ENCODE measurements at regions not wholly inside any gene's neighbourhood (a gene's known extent, or its start where the extent isn't known, plus 50 kb on each side); places are given as distances from the start of the nearest gene placed in this dataset.

DNA sequence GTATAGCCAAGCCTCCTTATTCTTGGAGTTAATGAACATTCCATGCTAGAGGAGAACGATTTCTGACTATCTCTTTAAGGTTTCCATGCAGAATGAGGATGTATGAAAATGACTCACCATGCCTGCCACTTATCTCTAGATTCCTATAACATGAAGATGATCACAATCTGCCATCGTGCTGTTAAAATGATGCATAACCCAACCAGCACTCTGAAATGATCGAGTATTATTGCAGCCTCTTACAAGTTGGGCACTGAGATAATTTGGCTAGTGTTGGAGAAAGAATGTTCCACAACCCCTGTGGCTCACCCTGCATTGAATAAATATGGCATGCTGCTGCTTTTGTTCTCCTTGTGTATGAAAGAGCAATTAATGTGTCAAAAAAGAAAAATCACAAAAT is 1143.6 kb upstream of the WWC1 start:
- WGBS, 4 donors, result 51 to 65% (median 62%) methylated on average over 3 of the region's 3 CpGs

DNA sequence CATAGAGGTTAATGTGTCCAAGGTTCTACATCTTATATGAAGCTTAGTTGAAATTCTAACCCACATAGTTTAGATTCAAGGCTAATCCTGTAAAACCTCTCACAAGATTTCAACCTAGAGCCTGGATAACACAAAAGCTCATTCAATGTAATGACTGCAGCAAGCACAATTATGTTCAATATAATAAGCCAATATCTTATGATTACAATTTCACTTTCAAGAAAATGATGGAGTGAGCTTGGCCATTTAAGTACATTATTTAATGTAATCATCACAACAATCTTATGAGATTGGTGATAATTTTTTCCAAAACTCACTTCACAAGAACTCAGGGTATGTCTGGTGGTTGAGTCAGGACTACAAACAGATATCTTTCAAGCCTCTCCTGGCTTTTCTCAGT is 1140.8 kb upstream of the WWC1 start:
- Histone ChIP-seq H3K9me3 (replicated peaks in 1 of 3) (peaks cover 0 to 4% (median 0%) of the 10 kb centered on the region in 3 donors), H3K4me1 (replicated peaks in 1 of 2) (no peaks in the 10 kb centered on the region), H3K27me3 (no peaks in the 10 kb centered on the region), H3K36me3 (replicated peaks in 1 of 2) (no peaks in the 10 kb centered on the region), H3K4me3 (no peak overlapping the region), H3K27ac (no peak overlapping the region)
- DNase-seq, result no peak
- TF ChIP-seq POLR2A (IDR thresholded peaks at IDR 0.05), result no peak
- TF ChIP-seq, protein P1, sequence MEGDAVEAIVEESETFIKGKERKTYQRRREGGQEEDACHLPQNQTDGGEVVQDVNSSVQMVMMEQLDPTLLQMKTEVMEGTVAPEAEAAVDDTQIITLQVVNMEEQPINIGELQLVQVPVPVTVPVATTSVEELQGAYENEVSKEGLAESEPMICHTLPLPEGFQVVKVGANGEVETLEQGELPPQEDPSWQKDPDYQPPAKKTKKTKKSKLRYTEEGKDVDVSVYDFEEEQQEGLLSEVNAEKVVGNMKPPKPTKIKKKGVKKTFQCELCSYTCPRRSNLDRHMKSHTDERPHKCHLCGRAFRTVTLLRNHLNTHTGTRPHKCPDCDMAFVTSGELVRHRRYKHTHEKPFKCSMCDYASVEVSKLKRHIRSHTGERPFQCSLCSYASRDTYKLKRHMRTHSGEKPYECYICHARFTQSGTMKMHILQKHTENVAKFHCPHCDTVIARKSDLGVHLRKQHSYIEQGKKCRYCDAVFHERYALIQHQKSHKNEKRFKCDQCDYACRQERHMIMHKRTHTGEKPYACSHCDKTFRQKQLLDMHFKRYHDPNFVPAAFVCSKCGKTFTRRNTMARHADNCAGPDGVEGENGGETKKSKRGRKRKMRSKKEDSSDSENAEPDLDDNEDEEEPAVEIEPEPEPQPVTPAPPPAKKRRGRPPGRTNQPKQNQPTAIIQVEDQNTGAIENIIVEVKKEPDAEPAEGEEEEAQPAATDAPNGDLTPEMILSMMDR (IDR thresholded peaks at IDR 0.05), result no peak
- intact Hi-C loops (cut with DNase I), result no loop called here

More for the DNA sequence above, 1143.6 kb upstream of the WWC1 start:
- H3K27ac ChIP-seq, result no peak overlapping the region
- no peaks in the 10 kb centered on the region for H3K27me3 ChIP-seq
- H3K36me3 ChIP-seq (replicated peaks in 1 of 2), result no peaks in the 10 kb centered on the region
- H3K9me3 ChIP-seq (replicated peaks in 1 of 3), result no peaks in the 10 kb centered on the region
- H3K4me1 ChIP-seq (replicated peaks in 1 of 2), result no peaks in the 10 kb centered on the region
- intact Hi-C loops (cut with DNase I), result no loop called here
- DNase-seq, result no peak
- TF ChIP-seq, protein P1 (IDR thresholded peaks at IDR 0.05), result no peak
- no peak for TF ChIP-seq POLR2A (IDR thresholded peaks at IDR 0.05)
- H3K4me3 ChIP-seq, result no peak overlapping the region

DNA sequence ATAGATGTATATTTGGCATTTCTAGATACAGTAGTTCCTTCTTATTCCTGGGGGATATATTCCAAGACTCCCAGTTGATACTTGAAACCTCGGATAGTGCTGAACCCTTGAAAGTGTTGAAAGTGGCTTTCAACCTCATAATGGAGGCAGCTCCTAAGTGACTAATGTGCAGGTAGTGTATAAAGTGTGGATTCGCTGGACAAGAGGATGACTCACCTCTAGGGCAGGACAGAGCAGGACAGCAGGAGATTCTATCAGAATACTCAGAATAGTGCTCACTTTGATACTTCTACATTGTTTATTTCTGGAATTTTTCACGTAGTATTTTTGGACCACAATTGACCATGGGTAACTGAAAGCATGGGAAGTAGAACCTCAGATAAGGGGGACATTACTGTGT is 1138.9 kb upstream of the WWC1 start:
- no peak overlapping the region for H3K4me3 ChIP-seq
- H3K9me3 ChIP-seq (replicated peaks in 1 of 3), result peaks cover 0 to 4% (median 0%) of the 10 kb centered on the region in 3 donors
- H3K4me1 ChIP-seq (replicated peaks in 1 of 2), result no peaks in the 10 kb centered on the region
- no peak overlapping the region for H3K27ac ChIP-seq
- no peaks in the 10 kb centered on the region for H3K36me3 ChIP-seq (replicated peaks in 1 of 2)
- WGBS, 4 donors, result 71 to 82% (median 78%) methylated on average over 3 of the region's 3 CpGs
- TF ChIP-seq, protein P1 (IDR thresholded peaks at IDR 0.05), result no peak
- no peak for TF ChIP-seq POLR2A (IDR thresholded peaks at IDR 0.05)
- no peak for DNase-seq
- intact Hi-C loops (cut with DNase I), result no loop called here
- H3K27me3 ChIP-seq, result no peaks in the 10 kb centered on the region

- no peak for TF ChIP-seq POLR2A (IDR thresholded peaks at IDR 0.05)
- TF ChIP-seq, protein P1 (IDR thresholded peaks at IDR 0.05), result no peak
These were observed 1135.9 kb upstream of the WWC1 start for GRCh38 chr5:167155387-167156005.

More at GRCh38 chr5:167155387-167156005, 1135.9 kb upstream of the WWC1 start:
- Histone ChIP-seq H3K4me3 (no peak overlapping the region), H3K36me3 (replicated peaks in 1 of 2) (no peaks in the 10 kb centered on the region), H3K27me3 (no peaks in the 10 kb centered on the region), H3K4me1 (replicated peaks in 1 of 2) (no peaks in the 10 kb centered on the region), H3K9me3 (replicated peaks in 1 of 3) (peaks cover 0 to 4% (median 0%) of the 10 kb centered on the region in 3 donors), H3K27ac (no peak overlapping the region)
- no peak for DNase-seq
- WGBS, 4 donors, result 73 to 83% (median 76%) methylated on average over 21 of the region's 21 CpGs
- intact Hi-C loops (cut with DNase I), result no loop called here
